Panc1 (cell line): ENCODE measurements at regions not wholly inside any gene's neighbourhood (a gene's known extent, or its start where the extent isn't known, plus 50 kb on each side); places are given as distances from the start of the nearest gene placed in this dataset.

Experiments used
- CTCF ChIP-seq: fragments of 450-650 bp; IDR thresholded peaks from 2 replicates; pipeline ENCODE4 v1.5.1; 2017; ENCODE audit warnings: mild to moderate bottlenecking
- POLR2AphosphoS5 ChIP-seq: IDR thresholded peaks from 2 replicates; pipeline ENCODE4 v1.6.1; 2012; ENCODE audit warnings: mild to moderate bottlenecking, low read depth, low read length, moderate library complexity
- SIN3A ChIP-seq: IDR thresholded peaks from 2 replicates; pipeline ENCODE4 v1.6.1; 2012; ENCODE audit warnings: low read depth, mild to moderate bottlenecking, low read length, moderate library complexity, borderline replicate concordance; ENCODE audit not compliant: insufficient read depth

- TF ChIP-seq CTCF (no peak), SIN3A (no peak), POLR2AphosphoS5 (no peak)
These were observed 61.4 kb upstream of the ACSL3 start for GRCh38 chr2:222799262-222799918.
